H9 (cell line): ENCODE measurements at regions not wholly inside any gene's neighbourhood (a gene's known extent, or its start where the extent isn't known, plus 50 kb on each side); places are given as distances from the start of the nearest gene placed in this dataset.

Experiments used
- DNase-seq: peaks from one replicate; pipeline ENCODE4 v3.0.0-alpha.2; 2017
- H2AFZ ChIP-seq: one replicate; pipeline ENCODE4 v1.6.1; 2013; ENCODE audit warnings: mild to moderate bottlenecking, low read length, control low read depth, moderate library complexity
- H2AK5ac ChIP-seq: 2 replicates; pipeline ENCODE4 v1.6.1; 2013; ENCODE audit warnings: low read length, control low read depth, mixed read lengths; ENCODE audit not compliant: insufficient read length
- H2BK120ac ChIP-seq: one replicate; pipeline ENCODE4 v1.6.1; 2013; ENCODE audit warnings: low read depth, mild to moderate bottlenecking, low read length, control low read depth, inconsistent platforms; ENCODE audit not compliant: poor library complexity, severe bottlenecking
- H2BK12ac ChIP-seq: 2 replicates; pipeline ENCODE4 v1.6.1; 2013; ENCODE audit warnings: low read length, control low read depth, mixed read lengths, low read depth; ENCODE audit not compliant: insufficient read length
- H2BK15ac ChIP-seq: 2 replicates; pipeline ENCODE4 v1.6.1; 2013; ENCODE audit warnings: low read depth, low read length, control low read depth
- H2BK20ac ChIP-seq: one replicate; pipeline ENCODE4 v1.6.1; 2013; ENCODE audit warnings: low read depth, mild to moderate bottlenecking, low read length, control low read depth, inconsistent platforms; ENCODE audit not compliant: poor library complexity, severe bottlenecking
- H2BK5ac ChIP-seq: 2 replicates; pipeline ENCODE4 v1.6.1; 2013; ENCODE audit warnings: low read length, control low read depth, mixed read lengths; ENCODE audit not compliant: insufficient read length
- H3K14ac ChIP-seq: 2 replicates; pipeline ENCODE4 v1.6.1; 2013; ENCODE audit warnings: low read length, control low read depth; ENCODE audit not compliant: insufficient read depth
- H3K18ac ChIP-seq: 2 replicates; pipeline ENCODE4 v1.6.1; 2013; ENCODE audit warnings: low read depth, mild to moderate bottlenecking, mixed read lengths, low read length, control low read depth; ENCODE audit not compliant: insufficient read length
- H3K23ac ChIP-seq: 2 replicates; pipeline ENCODE4 v1.6.1; 2013; ENCODE audit warnings: low read length, control low read depth, mixed read lengths, low read depth; ENCODE audit not compliant: insufficient read length
- H3K23me2 ChIP-seq: 2 replicates; pipeline ENCODE4 v1.6.1; 2013; ENCODE audit warnings: low read depth, mild to moderate bottlenecking, mixed read lengths, low read length, control low read depth; ENCODE audit not compliant: insufficient read length, poor library complexity, severe bottlenecking
- H3K27ac ChIP-seq: 2 replicates; pipeline ENCODE4 v1.5.1; 2013; ENCODE audit warnings: low read length, control low read depth, mixed read lengths, low read depth; ENCODE audit not compliant: insufficient read length
- H3K27me3 ChIP-seq: 2 replicates; pipeline ENCODE4 v1.6.1; 2013; ENCODE audit warnings: low read length, control low read depth, inconsistent platforms; ENCODE audit not compliant: insufficient read depth
- H3K4ac ChIP-seq: 2 replicates; pipeline ENCODE4 v1.6.1; 2013; ENCODE audit warnings: low read depth, mild to moderate bottlenecking, control low read depth, inconsistent platforms, low read length, moderate library complexity
- H3K4me1 ChIP-seq: 2 replicates; pipeline ENCODE4 v1.6.1; 2013; ENCODE audit warnings: low read length, control low read depth, inconsistent platforms; ENCODE audit not compliant: insufficient read depth
- H3K4me2 ChIP-seq: 2 replicates; pipeline ENCODE4 v1.6.1; 2013; ENCODE audit warnings: low read length, control low read depth, mixed read lengths; ENCODE audit not compliant: insufficient read length, insufficient read depth
- H3K56ac ChIP-seq: 2 replicates; pipeline ENCODE4 v1.6.1; 2013; ENCODE audit warnings: low read depth, mild to moderate bottlenecking, mixed read lengths, low read length, control low read depth; ENCODE audit not compliant: insufficient read length
- H3K79me1 ChIP-seq: 2 replicates; pipeline ENCODE4 v1.6.1; 2013; ENCODE audit warnings: low read depth, mild to moderate bottlenecking, moderate library complexity, low read length, control low read depth, inconsistent platforms; ENCODE audit not compliant: insufficient read depth, poor library complexity, severe bottlenecking
- H3K79me2 ChIP-seq: 2 replicates; pipeline ENCODE4 v1.6.1; 2013; ENCODE audit warnings: low read length, control low read depth, inconsistent platforms; ENCODE audit not compliant: insufficient read depth
- H3K9ac ChIP-seq: 2 replicates; pipeline ENCODE4 v1.6.1; 2013; ENCODE audit warnings: low read length, control low read depth, mixed read lengths; ENCODE audit not compliant: insufficient read length; ENCODE audit errors: extremely low read depth
- H3K9me3 ChIP-seq: one replicate; pipeline ENCODE4 v1.6.1; 2013; ENCODE audit warnings: low read depth, low read length, inconsistent platforms; ENCODE audit not compliant: control insufficient read depth
- H3T11ph ChIP-seq: one replicate; pipeline ENCODE4 v1.6.1; 2013; ENCODE audit warnings: mild to moderate bottlenecking, low read length, control low read depth, inconsistent platforms
- H4K20me1 ChIP-seq: one replicate; pipeline ENCODE4 v1.6.1; 2013; ENCODE audit not compliant: control insufficient read depth, insufficient read length, insufficient read depth
- H4K5ac ChIP-seq: 2 replicates; pipeline ENCODE4 v1.6.1; 2013; ENCODE audit warnings: low read depth, mild to moderate bottlenecking, mixed read lengths, low read length, control low read depth; ENCODE audit not compliant: insufficient read length
- H4K8ac ChIP-seq: replicated peaks from 2 replicates; pipeline ENCODE4 v1.6.1; 2013; ENCODE audit warnings: low read length, control low read depth, mixed read lengths, low read depth; ENCODE audit not compliant: insufficient read length
- H4K91ac ChIP-seq: 2 replicates; pipeline ENCODE4 v1.6.1; 2013; ENCODE audit warnings: low read depth, mild to moderate bottlenecking, moderate library complexity, mixed read lengths, low read length, control low read depth; ENCODE audit not compliant: insufficient read length
- H3K27ac Mint-ChIP-seq, 3 experiments: 2 replicates in 2 of 3; 3 replicates in 1 of 3; pipeline ENCODE4 v1.8.0; 2020 to 2021; ENCODE audit warnings: mixed read lengths in 3 of 3, mild to moderate bottlenecking in 1 of 3, moderate library complexity in 1 of 3
- H3K27me3 Mint-ChIP-seq: 2 replicates; pipeline ENCODE4 v1.8.0; 2021; ENCODE audit warnings: low read depth, mild to moderate bottlenecking, moderate library complexity, mixed read lengths
- H3K36me3 Mint-ChIP-seq, 3 experiments: 2 replicates in 2 of 3; 3 replicates in 1 of 3; pipeline ENCODE4 v1.8.0; 2020 to 2021; ENCODE audit warnings: low read depth in 3 of 3, mixed read lengths in 3 of 3; ENCODE audit not compliant: insufficient read depth in 1 of 3
- H3K4me1 Mint-ChIP-seq, 2 experiments: 2 replicates each; pipeline ENCODE4 v1.8.0; 2020; ENCODE audit warnings: mixed read lengths in 2 of 2
- H3K4me3 Mint-ChIP-seq, 2 experiments: 2 replicates in 1 of 2; 3 replicates in 1 of 2; pipeline ENCODE4 v1.8.0; 2020 to 2021; ENCODE audit warnings: mild to moderate bottlenecking in 2 of 2, mixed read lengths in 2 of 2, moderate library complexity in 1 of 2
- H3K9me3 Mint-ChIP-seq, 2 experiments: 2 replicates in 1 of 2; 3 replicates in 1 of 2; pipeline ENCODE4 v1.8.0; 2020; ENCODE audit warnings: mild to moderate bottlenecking in 2 of 2, mixed read lengths in 2 of 2, moderate library complexity in 1 of 2
- WGBS: extraction: QIAGEN DNeasy Blood & Tissue Kit; methylation state at CpG from one replicate; pipeline ENCODE4 v1.1.7; 2013; ENCODE audit warnings: missing lambda C conversion rate, low lambda C conversion rate, mixed read lengths; ENCODE audit not compliant: insufficient read length; ENCODE audit errors: extremely low coverage; 5-methylcytosine and 5-hydroxymethylcytosine counted together
- TF ChIP-seq, protein P1 (sequence below): fragments of 200-600 bp; sonication (generic); conservative IDR thresholded peaks from 3 replicates; pipeline ENCODE4 v1.8.0; 2021; ENCODE audit warnings: antibody characterized with exemption, mild to moderate bottlenecking

DNA sequence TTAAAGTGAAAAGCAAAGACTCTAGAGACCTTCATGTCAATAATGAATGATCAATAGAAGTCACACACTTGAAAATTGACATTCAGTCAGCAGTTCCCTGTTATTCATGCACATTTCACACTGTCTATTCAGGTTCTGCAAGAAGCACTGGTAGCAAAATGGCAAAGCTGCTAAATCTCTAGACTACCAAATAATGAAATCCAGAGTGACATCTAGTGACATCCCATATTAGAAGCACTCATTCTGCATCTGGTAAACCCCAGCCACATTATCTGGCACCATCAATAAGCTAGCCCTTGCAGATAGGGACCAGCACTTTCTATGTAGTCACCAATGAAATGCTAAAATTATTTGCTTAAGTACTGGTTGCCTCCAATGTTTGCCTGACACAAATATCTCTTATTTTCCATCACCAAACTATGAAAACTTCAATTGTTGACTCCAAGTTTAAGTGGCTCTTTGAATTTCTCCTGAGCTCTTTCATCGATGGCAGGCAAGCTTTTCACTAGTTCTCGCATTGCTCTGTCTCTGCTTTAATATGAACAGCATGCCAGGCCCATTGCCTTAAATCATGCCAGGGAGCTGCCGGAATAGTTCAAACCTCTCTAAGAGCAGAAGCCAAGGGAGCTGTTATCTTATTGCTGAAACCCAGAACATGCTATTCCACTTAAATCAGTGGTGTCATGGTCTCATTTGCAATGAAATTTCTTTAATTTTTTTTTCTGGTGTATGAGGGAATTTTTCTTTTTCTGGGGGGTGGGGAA lies 409.9 kb downstream of the MZT1 start:
- Histone ChIP-seq H3K14ac (no peak overlapping the region), H3K27ac (no peak overlapping the region), H3K4ac (no peak overlapping the region), H4K5ac (no peak overlapping the region), H3K18ac (no peak overlapping the region), H3K56ac (no peak overlapping the region), H3K27me3 (no peaks in the 10 kb centered on the region), H2BK20ac (no peak overlapping the region), H3T11ph (no peak overlapping the region), H3K4me2 (no peak overlapping the region), H2AK5ac (no peak overlapping the region), H3K79me2 (no peaks in the 10 kb centered on the region), H2BK5ac (no peak overlapping the region), H3K23me2 (no peaks in the 10 kb centered on the region), H2BK15ac (no peak overlapping the region), H3K4me1 (no peaks in the 10 kb centered on the region), H3K79me1 (no peaks in the 10 kb centered on the region), H2BK120ac (no peak overlapping the region), H4K91ac (no peak overlapping the region), H2BK12ac (no peak overlapping the region), H4K20me1 (no peaks in the 10 kb centered on the region), H3K23ac (no peak overlapping the region), H3K9me3 (no peaks in the 10 kb centered on the region), H4K8ac (no peak overlapping the region), H2AFZ (no peak overlapping the region), H3K9ac (no peak overlapping the region)
- Mint-ChIP-seq H3K36me3 (no peaks in the 10 kb centered on the region; a peak in 1 of 7 replicates), H3K4me3 (no peak overlapping the region), H3K9me3 (peaks cover 0 to 3% of the 10 kb centered on the region in 2 experiments; a peak in 2 of 5 replicates), H3K27ac (peak overlapping the region in 2 of 3 experiments; percentile 12 to 16; a peak in 1 of 7 replicates), H3K27me3 (no peaks in the 10 kb centered on the region), H3K4me1 (peaks cover 13% of the 10 kb centered on the region in 2 experiments)
- DNase-seq: no peak
- no CpG with 5 or more reads among the region's 3 CpGs for WGBS
- TF ChIP-seq, protein P1, sequence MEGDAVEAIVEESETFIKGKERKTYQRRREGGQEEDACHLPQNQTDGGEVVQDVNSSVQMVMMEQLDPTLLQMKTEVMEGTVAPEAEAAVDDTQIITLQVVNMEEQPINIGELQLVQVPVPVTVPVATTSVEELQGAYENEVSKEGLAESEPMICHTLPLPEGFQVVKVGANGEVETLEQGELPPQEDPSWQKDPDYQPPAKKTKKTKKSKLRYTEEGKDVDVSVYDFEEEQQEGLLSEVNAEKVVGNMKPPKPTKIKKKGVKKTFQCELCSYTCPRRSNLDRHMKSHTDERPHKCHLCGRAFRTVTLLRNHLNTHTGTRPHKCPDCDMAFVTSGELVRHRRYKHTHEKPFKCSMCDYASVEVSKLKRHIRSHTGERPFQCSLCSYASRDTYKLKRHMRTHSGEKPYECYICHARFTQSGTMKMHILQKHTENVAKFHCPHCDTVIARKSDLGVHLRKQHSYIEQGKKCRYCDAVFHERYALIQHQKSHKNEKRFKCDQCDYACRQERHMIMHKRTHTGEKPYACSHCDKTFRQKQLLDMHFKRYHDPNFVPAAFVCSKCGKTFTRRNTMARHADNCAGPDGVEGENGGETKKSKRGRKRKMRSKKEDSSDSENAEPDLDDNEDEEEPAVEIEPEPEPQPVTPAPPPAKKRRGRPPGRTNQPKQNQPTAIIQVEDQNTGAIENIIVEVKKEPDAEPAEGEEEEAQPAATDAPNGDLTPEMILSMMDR: no peak
